HL-60 (cell line): ENCODE measurements at regions not wholly inside any gene's neighbourhood (a gene's known extent, or its start where the extent isn't known, plus 50 kb on each side); places are given as distances from the start of the nearest gene placed in this dataset.
"Not testable (repeated sequence)": the region's sequence is repeated elsewhere in the genome, so short reads cannot be mapped to it uniquely, and the experiment has no call there.

ENCODE experiments used
- DNase-seq, 2 experiments: peaks; one replicate each; pipeline ENCODE4 v3.0.0-alpha.2; 2010 to 2020; ENCODE audit warnings: low read depth in 1 of 2, low spot score in 1 of 2
- H3K27ac ChIP-seq: fragments of 250-450 bp; sonication (Bioruptor Pico); replicated peaks from 2 replicates; pipeline ENCODE4 v1.5.1; 2020; ENCODE audit warnings: mild to moderate bottlenecking, moderate library complexity
- H3K27me3 ChIP-seq: fragments of 250-450 bp; sonication (Bioruptor Pico); 2 replicates; pipeline ENCODE4 v1.5.1; 2021; ENCODE audit warnings: mild to moderate bottlenecking, moderate library complexity; ENCODE audit not compliant: insufficient read depth, poor library complexity, severe bottlenecking
- H3K4me3 ChIP-seq: replicated peaks from 2 replicates; pipeline ENCODE4 v1.5.1; 2011; ENCODE audit warnings: mild to moderate bottlenecking, control low read depth, low read length; ENCODE audit not compliant: insufficient read depth
- GABPA ChIP-seq: IDR thresholded peaks from 2 replicates; pipeline ENCODE4 v1.6.1; 2012; ENCODE audit warnings: low read depth
- POLR2AphosphoS5 ChIP-seq: IDR thresholded peaks from 2 replicates; pipeline ENCODE4 v1.6.1; 2012; ENCODE audit warnings: low read depth
- SPI1 ChIP-seq: IDR thresholded peaks from 2 replicates; pipeline ENCODE4 v1.6.1; 2012; ENCODE audit warnings: low read depth, mild to moderate bottlenecking, borderline replicate concordance
- TF ChIP-seq, protein P1 (sequence below): IDR thresholded peaks from 2 replicates; pipeline ENCODE4 v1.6.1; 2012; ENCODE audit warnings: low read depth; ENCODE audit not compliant: insufficient replicate concordance
- TF ChIP-seq, protein P2 (sequence below): IDR thresholded peaks from one replicate; pipeline ENCODE4 v1.5.1; 2011; ENCODE audit warnings: low read length, control low read depth, inconsistent platforms; ENCODE audit not compliant: insufficient read depth

DNA sequence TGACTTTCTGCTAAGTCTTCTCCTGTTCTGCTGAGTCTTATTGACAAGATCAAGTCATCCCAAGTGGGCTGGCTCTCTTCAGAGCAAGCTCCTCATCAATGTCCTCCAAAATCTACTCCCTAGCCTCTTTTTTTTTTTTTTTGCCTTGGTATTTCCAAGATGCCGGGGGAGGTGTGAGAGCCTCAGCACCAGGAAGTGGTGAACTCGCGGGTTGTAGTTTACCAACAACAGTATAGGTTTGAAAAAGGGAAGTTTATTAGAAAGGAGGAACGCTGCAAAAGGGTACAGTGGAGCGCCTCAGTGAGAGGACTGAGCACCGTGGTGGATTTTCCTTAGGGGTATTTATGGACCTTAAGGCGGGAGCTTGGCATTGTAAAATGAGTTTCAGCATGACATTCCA lies 94.3 kb upstream of the SGO1 start:
- TF ChIP-seq SPI1, result peak; percentile 59; the same call in 1 of the 2 replicates
- TF ChIP-seq, protein P1, sequence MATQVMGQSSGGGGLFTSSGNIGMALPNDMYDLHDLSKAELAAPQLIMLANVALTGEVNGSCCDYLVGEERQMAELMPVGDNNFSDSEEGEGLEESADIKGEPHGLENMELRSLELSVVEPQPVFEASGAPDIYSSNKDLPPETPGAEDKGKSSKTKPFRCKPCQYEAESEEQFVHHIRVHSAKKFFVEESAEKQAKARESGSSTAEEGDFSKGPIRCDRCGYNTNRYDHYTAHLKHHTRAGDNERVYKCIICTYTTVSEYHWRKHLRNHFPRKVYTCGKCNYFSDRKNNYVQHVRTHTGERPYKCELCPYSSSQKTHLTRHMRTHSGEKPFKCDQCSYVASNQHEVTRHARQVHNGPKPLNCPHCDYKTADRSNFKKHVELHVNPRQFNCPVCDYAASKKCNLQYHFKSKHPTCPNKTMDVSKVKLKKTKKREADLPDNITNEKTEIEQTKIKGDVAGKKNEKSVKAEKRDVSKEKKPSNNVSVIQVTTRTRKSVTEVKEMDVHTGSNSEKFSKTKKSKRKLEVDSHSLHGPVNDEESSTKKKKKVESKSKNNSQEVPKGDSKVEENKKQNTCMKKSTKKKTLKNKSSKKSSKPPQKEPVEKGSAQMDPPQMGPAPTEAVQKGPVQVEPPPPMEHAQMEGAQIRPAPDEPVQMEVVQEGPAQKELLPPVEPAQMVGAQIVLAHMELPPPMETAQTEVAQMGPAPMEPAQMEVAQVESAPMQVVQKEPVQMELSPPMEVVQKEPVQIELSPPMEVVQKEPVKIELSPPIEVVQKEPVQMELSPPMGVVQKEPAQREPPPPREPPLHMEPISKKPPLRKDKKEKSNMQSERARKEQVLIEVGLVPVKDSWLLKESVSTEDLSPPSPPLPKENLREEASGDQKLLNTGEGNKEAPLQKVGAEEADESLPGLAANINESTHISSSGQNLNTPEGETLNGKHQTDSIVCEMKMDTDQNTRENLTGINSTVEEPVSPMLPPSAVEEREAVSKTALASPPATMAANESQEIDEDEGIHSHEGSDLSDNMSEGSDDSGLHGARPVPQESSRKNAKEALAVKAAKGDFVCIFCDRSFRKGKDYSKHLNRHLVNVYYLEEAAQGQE, result no peak
- DNase-seq, result peak; percentile 6 to 80

DNA sequence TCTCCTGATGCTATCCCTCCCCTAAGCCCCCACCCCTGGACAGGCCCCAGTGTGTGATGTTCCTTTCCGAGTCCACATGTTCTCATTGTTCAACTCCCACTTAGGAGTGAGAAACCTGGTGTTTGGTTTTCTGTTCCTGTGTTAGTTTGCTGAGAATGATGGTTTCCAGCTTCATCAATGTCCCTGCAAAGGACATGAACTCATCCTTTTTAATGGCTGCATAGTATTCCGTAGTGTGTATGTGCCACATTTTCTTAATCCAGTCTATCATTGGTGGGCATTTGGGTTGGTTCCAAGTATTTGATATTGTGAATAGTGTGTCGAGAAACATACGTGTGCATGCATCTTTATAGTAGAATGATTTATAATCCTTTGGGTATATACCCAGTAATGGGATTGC lies 80.0 kb upstream of the SGO1 start:
- not testable (repeated sequence) for H3K4me3 ChIP-seq, H3K27ac ChIP-seq, DNase-seq, H3K27me3 ChIP-seq

More for the DNA sequence above, 94.3 kb upstream of the SGO1 start:
- H3K27me3 ChIP-seq, result no peaks in the 10 kb centered on the region
- H3K27ac ChIP-seq, result no peak overlapping the region
- no peak overlapping the region for H3K4me3 ChIP-seq

DNA sequence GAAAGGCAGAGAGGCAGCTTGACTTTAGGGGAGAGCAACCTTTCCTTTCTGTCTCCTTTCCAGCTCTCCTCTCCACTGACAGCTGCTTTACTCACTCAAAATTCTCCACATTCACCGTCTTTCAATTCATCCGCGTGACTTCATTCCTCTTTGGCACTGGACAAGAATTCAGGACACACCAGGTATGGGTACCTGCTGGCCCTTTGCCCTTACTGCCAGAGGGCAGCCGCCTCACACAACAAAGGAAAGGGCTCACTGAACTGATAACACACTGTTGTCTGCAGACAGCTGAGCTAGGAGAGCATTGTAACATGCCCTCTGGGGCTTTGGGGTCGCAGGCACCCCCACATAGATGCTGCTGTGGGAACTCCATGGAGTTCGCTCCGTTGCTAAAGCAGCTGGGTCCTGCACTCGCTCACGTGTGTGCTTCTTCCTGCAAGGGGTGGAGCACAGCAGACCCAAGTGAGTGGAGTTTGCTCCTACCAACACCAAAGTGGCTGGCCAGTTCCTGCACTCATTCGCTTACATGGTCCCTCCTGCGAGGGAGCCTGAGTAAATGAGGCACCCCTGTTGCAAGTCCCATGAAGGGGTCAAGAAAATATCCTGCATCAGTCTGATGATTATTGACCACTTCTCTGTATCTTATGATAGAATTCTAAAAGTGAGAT lies 79.0 kb upstream of the SGO1 start:
- no peak overlapping the region for H3K27ac ChIP-seq
- no peaks in the 10 kb centered on the region for H3K27me3 ChIP-seq
- no peak for DNase-seq
- H3K4me3 ChIP-seq, result no peak overlapping the region
- TF ChIP-seq, protein P1, result no peak
- TF ChIP-seq POLR2AphosphoS5 (no peak), GABPA (no peak), SPI1 (no peak)
- TF ChIP-seq, protein P2, sequence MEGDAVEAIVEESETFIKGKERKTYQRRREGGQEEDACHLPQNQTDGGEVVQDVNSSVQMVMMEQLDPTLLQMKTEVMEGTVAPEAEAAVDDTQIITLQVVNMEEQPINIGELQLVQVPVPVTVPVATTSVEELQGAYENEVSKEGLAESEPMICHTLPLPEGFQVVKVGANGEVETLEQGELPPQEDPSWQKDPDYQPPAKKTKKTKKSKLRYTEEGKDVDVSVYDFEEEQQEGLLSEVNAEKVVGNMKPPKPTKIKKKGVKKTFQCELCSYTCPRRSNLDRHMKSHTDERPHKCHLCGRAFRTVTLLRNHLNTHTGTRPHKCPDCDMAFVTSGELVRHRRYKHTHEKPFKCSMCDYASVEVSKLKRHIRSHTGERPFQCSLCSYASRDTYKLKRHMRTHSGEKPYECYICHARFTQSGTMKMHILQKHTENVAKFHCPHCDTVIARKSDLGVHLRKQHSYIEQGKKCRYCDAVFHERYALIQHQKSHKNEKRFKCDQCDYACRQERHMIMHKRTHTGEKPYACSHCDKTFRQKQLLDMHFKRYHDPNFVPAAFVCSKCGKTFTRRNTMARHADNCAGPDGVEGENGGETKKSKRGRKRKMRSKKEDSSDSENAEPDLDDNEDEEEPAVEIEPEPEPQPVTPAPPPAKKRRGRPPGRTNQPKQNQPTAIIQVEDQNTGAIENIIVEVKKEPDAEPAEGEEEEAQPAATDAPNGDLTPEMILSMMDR, result no peak

DNA sequence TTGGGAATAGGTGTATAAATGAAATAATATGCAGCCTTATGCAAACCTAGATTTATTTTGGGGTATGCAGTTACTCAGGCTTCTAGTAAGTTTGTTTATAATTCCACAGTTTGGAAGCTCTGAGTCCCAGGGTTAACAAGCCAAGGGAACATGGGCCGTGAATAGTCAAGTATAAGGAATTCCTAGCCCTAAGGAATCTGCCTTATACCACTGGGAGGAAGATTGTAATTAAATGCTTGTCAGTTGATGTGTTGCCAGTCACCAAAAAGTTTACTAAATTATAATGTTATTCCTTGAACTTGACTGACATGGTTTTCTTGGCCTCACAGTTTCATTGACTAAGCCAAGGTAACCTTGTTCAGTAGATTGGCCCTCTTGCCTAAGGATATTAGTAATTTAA lies 72.4 kb upstream of the SGO1 start:
- Histone ChIP-seq H3K4me3 (no peak overlapping the region), H3K27me3 (no peaks in the 10 kb centered on the region), H3K27ac (no peak overlapping the region)
- no peak for DNase-seq
- TF ChIP-seq GABPA (no peak), POLR2AphosphoS5 (no peak), SPI1 (no peak)
- TF ChIP-seq, protein P2, result no peak
- TF ChIP-seq, protein P1, result no peak
